G401 (cell line): ENCODE measurements at regions not wholly inside any gene's neighbourhood (a gene's known extent, or its start where the extent isn't known, plus 50 kb on each side); places are given as distances from the start of the nearest gene placed in this dataset.
"Not testable (repeated sequence)": the region's sequence is repeated elsewhere in the genome, so short reads cannot be mapped to it uniquely, and the experiment has no call there.

Experiments
- DNase-seq: peaks from one replicate; pipeline ENCODE4 v3.0.0-alpha.2; 2015; ENCODE audit warnings: low spot score
- in situ Hi-C: cut with HindIII; loops from 2 replicates; pipeline ENCODE4 v1.10.0; 2016; ENCODE audit warnings: low sequenced_read_pairs, mixed read lengths

DNA sequence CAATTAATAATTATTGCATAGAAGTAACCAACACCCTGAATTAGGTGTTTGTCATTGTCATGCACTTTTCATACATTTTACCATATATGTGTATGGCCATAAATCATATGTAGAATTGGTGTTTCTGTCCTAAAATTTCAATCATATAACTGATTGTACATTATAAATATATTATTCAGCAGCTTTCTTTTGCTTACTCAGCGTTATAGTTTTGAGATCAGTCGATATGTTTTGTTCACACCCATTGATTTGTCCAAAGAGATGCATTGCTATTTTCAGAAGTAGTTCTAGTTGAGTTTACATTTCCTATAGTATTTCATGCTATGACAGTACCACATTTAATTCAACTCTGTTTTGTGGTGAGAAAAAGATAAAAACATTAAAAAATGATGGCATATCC is 50.5 kb upstream of the PARP4 start:
- no peak for DNase-seq
- in situ Hi-C loops: no loop called here

DNA sequence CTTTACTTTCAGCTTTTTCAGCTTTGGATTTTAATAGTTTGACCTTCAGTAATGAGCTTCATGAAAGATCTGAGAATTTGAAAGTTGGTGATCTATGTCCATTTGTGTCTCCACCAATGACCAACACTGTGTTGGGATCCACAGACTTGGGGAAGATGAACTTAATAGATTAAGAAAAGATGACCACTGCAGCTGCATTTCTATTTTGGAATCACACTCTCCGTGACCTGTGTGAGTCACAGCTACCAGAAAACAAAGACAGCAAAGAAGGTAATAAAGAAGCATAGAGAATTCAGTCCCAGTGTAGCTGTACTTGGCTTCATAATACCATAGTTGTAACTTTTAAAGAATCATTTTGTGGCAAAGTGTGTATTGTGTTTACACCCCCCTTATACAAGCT is 51.4 kb upstream of the PARP4 start:
- in situ Hi-C loops: not testable (repeated sequence)

DNA sequence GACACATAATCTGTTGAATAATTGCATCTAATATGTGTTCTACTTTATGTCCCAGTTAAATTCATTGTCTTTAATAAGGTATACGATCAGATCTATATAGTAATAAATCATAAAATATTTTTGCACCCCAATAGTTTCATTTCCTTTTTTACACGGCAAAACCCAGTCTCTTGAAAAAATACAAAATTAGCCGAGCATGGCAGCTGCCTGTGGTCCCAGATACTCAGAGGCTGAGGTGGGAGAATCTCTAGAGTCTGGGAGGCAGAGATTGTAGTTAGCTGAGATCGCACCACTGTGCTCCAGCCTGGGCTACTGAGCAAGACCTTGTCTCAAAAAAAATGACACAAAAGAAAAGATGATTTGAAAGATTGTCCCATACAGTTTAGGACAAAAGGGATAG is 52.3 kb upstream of the PARP4 start:
- DNase-seq: no peak
- in situ Hi-C loops: no loop called here

More for the DNA sequence above, 51.4 kb upstream of the PARP4 start:
- DNase-seq: not testable (repeated sequence)

DNA sequence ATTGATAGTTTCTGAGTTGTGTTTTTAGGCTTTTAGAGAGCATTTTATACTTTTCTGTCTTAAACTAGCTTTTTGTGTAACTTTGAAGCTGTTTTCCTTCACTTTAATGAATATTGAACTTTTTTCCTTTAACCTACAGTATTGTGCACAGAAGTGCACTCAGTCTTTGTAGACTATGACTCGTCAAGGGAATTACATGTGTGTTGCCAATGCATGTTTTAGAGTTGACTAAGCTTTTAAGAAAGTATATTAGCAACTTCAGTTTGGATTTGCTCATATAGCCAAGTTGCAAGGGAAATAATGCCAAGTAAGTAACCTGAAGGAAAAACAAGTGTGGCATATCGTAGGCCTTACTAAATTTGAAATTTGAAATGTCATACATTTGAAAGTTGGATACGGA is 55.0 kb upstream of the PARP4 start:
- DNase-seq, in situ Hi-C loops: not testable (repeated sequence)

DNA sequence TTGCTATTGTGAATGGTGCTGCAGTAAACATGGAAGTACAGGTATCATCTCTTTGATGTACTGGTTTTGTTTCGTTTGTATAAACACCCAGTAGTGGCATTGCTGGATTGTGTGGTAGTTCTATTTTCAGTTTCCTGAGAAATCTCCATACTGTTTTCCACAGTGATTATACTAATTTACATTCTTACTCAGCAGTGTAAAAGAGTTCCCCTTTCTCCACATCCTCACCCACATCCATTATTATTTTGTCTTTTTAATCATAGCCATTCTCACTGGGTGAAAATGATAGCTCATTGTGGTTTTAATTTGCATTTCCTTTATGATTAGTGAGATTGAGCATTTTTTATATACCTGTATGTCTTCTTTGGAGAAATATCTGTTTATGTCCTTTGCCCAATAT is 62.3 kb upstream of the PARP4 start:
- no peak for DNase-seq
- in situ Hi-C loops: no loop called here

DNA sequence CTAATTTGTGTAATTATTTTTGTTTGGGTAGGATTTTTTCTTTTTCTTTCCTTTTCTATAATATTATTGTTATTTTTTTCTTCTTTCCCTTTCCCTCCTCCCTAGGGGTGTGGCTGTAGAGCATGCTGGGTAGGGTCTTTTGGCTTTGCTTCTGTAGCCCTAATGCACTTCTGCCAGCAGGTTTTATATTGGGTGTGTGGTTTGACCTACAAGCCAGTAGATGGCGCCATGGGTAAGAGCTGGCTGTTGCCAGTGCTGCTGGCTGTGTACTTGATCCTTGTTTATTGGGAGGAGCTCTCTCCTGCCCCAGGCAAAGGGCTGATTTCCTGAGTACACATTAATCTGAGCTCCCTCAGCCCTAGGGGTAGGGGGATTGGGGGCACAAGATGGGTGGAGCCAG is 67.7 kb upstream of the PARP4 start:
- in situ Hi-C loops: not testable (repeated sequence)
- peak; percentile 4 for DNase-seq

DNA sequence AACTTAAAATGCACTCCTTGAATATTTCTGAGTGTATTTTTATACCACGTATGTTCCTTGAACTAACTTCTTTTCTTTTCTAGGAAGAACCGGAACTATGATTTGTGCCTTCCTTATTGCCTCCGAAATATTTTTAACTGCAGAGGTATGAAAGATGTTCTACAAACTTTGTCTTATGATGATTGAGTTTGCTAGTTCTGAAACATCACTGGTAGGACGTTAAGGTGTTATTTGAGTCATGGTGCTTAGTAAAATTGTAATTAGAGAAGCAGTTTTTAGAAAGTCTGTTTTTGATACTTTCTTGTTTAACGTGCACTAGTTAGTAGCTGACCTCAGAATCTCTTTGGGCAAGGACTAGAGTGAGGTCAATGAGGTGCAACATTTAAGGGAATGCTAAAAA is 69.0 kb upstream of the PARP4 start:
- DNase-seq, in situ Hi-C loops: not testable (repeated sequence)

DNA sequence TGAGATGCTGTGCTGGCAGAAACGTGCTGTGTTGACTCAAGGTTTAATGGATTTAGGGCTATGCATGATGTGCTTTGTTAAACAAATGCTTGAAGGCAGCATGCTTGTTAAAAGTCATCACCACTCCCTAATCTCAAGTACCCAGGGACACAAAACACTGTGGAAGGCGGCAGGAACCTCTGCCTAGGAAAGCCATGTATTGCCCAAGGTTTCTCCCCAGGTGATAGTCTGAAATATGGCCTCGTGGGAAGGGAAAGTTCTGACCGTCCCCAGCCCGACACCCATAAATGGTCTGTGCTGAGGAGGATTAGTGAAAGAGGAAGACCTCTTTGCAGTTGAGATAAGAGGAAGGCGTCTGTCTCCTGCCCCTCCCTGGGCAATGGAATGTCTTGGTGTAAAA is 79.1 kb upstream of the PARP4 start:
- in situ Hi-C loops, DNase-seq: not testable (repeated sequence)

DNA sequence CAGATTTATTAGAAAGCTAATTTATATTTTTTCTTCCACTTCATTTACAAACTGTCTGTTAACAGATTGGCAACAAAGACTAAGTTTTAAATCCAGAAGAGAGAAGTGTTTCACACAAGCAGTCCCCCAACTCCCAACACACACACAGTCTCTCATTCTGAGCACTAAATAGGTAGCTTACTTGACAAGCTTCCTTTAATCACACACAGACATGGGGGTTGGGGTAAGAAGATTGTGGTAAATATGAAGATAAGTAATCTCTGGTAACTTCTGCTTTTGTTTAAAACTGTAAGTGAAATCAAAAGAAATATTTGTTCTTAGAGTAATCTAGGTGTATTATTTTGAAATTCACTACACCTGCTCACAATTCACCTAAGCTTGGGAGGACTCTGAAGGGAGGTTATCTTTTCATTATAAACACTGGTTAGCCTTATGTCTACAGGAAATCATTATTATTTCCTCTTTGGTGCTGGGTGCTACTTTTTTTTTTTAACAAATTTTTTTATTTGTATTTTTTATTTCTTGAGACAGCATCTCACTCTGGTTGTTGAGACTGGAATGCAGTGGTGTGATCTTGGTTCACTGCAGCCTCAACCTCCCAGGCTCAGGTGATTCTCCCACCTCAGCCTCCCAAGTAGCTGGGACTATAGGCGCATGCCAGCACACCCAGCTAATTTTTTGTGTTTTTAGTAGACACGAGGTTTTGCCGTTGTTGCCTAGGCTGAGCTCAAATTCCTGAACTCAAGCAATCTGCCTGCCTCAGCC is 82.1 kb upstream of the ATP12A start:
- not testable (repeated sequence) for DNase-seq

DNA sequence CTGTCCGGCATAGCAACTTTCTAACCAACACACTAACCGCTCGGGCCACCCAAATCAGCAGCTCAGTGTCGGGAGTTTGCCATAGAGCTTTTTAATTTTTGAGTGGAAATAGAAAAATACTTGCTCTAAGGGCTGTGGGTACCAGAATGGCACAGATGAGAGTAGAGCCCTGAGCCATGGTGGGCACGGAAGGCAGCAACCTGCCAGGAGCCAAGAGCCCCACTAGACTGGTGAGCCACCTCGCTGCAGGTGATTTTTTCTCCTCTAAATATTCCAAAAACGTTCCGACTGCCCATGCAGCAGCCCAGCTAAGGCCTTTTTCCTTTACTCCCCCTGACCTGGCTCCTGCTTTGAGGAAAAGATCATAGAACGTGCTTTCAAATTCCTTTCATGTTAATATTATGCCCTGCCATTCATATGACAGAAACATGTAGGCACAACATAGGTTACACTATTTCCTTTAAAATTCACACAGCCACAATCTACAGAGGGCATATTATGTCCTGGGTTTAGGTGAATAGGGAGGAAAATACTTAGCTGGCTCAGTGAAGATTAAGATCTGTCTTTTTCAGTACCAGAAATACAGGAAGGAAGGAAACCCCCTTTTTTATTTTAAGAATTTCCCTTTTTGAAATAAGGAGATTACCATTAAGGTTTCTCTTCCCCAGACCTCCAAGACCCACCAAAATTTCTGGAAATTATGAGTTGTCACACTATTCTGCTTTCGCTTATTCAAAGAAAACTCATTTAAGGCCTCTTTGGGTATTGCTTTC is 81.0 kb upstream of the ATP12A start:
- DNase-seq, in situ Hi-C loops: not testable (repeated sequence)

More for the DNA sequence above, 82.1 kb upstream of the ATP12A start:
- in situ Hi-C loops: not testable (repeated sequence)

DNA sequence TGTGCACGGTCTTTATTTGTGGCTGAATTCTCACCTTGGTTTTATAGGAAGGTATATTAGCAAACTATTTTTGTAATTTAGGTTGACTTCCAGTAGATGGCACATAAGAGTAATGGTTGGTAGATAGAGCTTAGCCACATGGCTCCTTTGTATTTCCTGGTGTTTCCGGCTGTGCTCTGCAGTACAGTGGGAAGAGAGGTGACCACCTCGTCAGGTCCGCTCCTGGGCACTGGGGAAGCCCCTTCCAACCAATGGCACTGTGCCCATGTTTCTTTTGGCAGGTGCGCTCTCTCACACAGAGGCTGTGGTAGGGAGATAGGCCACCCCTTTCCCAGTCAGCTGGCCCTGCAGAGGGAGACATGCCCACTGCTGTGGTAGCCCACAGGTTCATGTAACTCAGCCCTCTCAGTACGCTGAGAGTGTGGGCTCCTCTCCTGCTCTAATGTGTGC is 74.3 kb upstream of the ATP12A start:
- no peak for DNase-seq
- in situ Hi-C loops: no loop called here

DNA sequence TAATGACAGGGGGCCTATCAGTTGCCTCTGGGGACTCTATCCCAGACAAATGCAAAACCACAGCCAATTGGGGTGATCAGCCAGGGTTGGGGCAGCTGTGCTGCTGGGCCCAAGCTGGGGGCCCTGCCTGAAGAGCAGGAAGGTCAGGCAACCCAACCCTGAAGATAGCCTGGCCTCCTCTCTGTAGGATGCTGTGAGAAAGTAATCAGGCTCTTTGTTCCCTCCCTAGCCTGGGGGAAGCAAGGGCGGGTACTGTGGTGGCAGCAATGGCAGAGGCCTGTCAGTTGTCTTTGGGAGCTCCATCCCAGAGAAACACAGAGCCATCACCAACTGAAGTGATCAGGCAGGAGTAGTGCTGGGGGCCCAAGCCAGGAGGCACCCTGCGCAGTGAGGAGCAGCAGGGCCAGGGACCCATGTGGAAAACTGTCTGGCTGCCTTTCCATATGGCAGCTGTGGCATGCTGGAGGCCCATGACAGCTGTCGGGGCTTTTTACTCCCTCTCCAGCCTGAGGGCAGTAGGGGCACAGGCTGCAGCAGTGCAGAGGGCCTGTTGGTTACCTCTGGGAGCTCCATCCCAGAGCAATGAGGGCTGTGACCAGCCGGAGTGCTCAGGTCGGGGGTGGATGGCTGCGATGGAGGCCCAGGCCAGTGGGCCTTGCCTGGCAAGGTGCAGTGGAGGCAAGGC is 73.6 kb upstream of the ATP12A start:
- in situ Hi-C loops: no loop called here
- no peak for DNase-seq

DNA sequence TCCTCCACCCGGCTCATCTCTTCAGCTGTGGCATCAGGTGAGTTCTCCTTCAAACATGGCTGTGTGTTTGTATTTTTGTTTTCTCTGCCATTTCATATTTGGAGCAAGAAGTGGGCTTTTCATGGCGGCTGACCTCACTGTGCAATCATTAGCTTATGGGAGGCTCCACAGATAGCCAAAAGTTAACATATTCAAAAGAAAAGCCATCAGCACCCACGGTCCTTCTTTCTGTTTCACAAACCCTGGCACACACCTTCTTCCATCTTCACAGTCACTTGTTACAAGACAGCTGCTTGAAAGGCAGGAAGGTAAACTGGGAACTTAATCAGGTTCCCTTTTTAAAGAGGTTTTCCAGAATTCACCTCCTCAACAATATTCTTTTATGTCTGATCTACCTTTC is 69.3 kb upstream of the ATP12A start:
- DNase-seq: no peak
- in situ Hi-C loops: no loop called here

DNA sequence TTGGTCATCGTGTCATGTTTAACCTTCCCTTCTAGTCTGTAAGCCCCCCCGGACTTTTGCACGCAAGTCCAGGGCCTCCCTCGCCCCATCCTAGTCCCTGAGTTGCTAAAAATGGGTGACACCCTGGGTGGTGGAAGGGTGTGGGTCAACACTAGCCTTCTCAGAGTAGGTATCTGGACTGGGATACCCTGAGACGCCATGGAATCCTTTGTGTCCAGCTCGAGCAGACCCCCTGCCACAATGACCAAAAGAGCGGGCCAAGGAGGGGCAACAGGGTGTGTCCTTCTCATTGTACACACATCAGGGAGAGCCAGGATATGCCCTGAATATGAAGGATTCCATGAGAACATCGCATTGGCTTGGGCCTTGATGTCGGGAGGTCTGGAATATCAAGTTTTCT is 67.5 kb upstream of the ATP12A start:
- DNase-seq: no peak
- in situ Hi-C loops: no loop called here

DNA sequence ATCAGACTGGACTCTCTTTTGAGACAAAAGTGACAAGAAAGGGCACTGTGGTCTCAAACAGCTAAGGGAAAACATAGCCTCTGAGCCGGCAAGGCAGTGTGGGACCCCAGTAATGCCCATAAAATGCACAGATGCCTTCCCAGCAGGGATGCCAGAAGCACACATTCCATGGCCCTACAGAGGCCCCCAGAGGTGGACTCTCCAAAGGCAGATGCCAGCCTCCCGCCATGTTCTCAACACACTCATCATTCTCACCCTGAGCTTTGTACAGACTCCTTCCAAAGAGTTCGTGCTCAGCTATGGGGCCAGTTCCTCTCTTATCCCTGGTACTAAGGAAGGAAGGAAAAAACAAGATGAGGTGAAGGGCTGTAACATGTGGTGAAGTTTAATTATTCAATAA is 67.1 kb upstream of the ATP12A start:
- no peak for DNase-seq
- in situ Hi-C loops: no loop called here

DNA sequence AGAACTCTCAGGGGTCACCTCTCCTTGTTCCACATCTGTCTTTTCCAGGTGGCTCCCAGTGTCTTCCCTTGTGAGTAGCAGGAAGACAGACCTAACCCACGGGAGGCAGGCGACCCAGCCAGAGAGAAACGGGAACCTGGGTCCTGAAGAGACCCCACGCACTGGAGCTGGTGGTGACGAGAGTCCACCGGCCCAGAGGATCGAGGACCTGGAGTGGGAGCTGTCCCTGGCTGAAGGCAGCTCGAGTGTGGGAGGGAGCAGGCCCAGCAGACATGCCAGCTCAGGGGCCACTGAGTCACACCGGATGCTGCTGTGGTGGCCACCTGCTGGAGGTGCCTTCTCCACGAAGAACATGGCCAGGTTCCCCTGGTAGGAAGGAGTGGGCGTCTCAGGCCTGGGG is 66.5 kb upstream of the ATP12A start:
- in situ Hi-C loops: no loop called here
- no peak for DNase-seq

DNA sequence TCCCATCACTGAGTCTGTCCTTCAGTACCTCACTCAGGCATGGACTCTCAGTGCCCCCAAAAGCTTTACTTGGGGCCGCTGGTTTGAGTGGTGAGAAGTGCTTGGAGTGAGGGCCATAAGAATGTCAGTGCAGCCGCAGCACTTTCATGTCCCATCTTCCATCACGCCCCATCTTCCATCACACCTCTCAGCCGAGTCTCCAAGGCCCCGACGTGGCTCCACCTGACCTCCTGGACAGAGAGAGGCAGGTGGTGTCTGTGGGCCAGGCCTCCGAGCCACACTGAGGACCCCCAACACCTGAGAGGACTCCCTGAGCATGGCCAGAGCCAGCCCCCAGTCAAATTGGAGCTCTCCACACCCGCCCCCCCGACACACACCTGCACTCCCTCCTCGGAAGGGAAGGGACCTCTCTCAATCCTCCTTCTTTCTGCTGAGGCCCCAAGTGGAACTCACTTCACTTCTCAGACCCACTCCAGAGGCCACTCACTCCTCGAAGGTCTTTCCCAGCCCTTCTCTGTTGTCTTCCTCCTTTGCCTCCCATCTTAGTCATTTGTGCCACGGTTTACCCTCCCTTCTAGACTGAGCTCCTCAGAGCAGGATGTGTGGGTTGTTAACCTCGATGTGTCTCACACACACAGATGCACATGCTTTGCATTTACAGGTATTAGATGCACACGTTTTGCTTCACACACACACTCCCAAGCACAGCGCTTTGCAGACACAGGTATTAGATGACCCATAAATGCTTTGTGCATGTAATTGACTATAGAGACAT is 65.7 kb upstream of the ATP12A start:
- in situ Hi-C loops: no loop called here
- DNase-seq: no peak

DNA sequence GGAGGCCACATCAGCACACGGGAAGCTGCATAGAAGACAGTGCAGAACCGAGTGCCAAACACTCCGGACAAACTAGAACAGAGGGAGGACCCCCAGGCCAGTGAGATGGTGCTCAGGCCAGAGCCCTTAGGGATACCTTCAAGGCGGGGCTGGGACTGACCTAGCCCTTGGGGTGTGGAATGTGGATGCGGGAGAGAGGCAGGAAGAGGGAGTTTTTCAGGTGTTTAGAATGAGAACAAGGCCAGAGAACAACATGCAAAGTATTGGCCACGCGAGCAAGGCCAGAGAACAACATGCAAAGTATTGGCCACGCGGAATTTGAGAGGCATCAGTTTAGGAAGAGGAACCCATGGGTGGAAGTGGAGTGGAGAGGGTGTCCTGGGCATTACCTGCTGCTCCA is 65.1 kb upstream of the ATP12A start:
- in situ Hi-C loops: no loop called here
- no peak for DNase-seq

DNA sequence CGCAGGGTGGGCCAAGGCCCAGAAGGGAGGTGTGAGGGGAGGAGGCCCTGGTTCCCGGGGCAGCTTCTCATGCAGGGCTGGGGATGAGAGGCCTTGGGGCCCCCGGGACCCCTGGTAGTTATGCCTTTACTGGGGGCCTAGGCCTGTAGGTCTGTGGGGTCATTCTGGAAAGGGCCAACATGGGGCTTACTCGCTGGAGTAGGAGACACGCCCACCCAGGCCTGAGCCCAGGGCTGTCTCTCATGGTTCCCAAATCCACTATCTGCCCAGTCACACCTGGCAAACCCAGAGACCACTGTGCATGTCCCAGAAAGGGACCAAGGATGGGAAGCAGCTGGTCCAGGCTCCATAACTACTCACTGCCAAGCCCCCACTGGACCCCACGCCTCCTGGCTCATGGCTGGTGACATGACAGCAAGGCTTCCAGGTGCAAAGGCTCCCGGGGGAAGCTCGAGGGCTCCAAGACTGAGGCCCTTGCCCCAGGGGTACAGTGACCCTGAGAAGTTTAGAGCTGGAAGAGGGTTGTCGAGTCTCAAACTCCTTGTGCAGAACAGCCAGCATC is 64.2 kb upstream of the ATP12A start:
- in situ Hi-C loops: no loop called here
- DNase-seq: no peak
